ENCODE measurements at regions not wholly inside any gene's neighbourhood (a gene's known extent, or its start where the extent isn't known, plus 50 kb on each side); places are given as distances from the start of the nearest gene placed in this dataset.

DNA sequence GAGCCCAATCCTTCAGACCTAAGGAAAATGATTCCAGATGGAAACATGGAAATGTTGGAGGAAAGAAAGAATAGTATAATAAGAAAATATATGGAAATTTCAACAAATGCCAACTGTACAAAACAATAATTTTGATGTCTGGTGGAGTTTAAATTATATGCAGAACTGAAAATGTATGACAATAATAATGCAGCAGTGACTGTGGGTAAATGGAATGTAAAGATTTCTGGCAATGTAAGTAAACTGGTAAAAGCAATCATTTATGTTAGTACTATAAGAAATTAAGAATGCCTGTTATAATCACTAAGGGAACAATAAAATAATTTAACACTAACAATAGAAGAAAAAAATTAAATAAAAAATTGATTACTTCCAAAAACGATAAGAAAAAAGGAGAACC, 89.0 kb downstream of the EDN1 start:
- Histone ChIP-seq H3K9me3 (ENCODE audit: insufficient read depth, low read length) (no peaks in the 10 kb centered on the region), H2AFZ (ENCODE audit: low read depth, low read length, severe bottlenecking) (no peak overlapping the region), H3K36me3 (ENCODE audit: low read length) (no peaks in the 10 kb centered on the region), H3K9me2 (replicated peaks; ENCODE audit: insufficient read depth, low read length) (no peaks in the 10 kb centered on the region), H3F3A (ENCODE audit: insufficient read depth) (no peaks in the 10 kb centered on the region), H3K27ac (ENCODE audit: low read depth, low read length) (no peak overlapping the region), H3K27me3 (ENCODE audit: low read length) (no peaks in the 10 kb centered on the region), H3K79me2 (ENCODE audit: insufficient read depth, low read length) (no peaks in the 10 kb centered on the region), H3K4me2 (ENCODE audit: low read depth, low read length, poor library complexity, severe bottlenecking) (no peak overlapping the region), H4K20me1 (ENCODE audit: low read depth, low read length) (no peaks in the 10 kb centered on the region), H3K9ac (ENCODE audit: low read length) (no peak overlapping the region), H3K4me3 (ENCODE audit: insufficient read depth, low read length, poor library complexity, severe bottlenecking) (no peak overlapping the region)
- TF ChIP-seq, protein P1, sequence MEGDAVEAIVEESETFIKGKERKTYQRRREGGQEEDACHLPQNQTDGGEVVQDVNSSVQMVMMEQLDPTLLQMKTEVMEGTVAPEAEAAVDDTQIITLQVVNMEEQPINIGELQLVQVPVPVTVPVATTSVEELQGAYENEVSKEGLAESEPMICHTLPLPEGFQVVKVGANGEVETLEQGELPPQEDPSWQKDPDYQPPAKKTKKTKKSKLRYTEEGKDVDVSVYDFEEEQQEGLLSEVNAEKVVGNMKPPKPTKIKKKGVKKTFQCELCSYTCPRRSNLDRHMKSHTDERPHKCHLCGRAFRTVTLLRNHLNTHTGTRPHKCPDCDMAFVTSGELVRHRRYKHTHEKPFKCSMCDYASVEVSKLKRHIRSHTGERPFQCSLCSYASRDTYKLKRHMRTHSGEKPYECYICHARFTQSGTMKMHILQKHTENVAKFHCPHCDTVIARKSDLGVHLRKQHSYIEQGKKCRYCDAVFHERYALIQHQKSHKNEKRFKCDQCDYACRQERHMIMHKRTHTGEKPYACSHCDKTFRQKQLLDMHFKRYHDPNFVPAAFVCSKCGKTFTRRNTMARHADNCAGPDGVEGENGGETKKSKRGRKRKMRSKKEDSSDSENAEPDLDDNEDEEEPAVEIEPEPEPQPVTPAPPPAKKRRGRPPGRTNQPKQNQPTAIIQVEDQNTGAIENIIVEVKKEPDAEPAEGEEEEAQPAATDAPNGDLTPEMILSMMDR (IDR thresholded peaks at IDR 0.05; ENCODE audit: insufficient read depth, low read length, poor library complexity, severe bottlenecking), result no peak

DNA sequence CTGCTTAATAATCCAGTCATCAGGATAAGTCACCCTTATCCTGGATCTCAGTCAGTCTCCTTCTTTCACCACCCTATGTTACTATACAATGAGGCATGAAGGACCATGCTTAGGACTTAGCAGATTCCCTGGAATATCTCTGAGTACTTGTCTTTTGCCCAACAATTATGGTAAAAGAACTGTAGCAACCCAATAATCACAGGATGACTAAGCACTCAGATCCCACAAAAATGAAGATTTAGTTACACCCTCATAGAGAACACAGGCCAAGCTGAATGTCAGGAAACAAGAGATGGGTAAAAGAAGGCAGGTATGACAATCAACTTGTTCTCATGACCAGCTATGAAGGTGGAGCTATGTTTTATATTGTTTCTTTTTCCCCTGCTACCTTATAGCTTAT, 91.4 kb downstream of the EDN1 start:
- H3F3A ChIP-seq (ENCODE audit: insufficient read depth), result no peaks in the 10 kb centered on the region
- no peaks in the 10 kb centered on the region for H3K27me3 ChIP-seq (ENCODE audit: low read length)
- no peaks in the 10 kb centered on the region for H3K79me2 ChIP-seq (ENCODE audit: insufficient read depth, low read length)
- no peak overlapping the region for H3K4me2 ChIP-seq (ENCODE audit: low read depth, low read length, poor library complexity, severe bottlenecking)
- no peaks in the 10 kb centered on the region for H3K9me2 ChIP-seq (replicated peaks; ENCODE audit: insufficient read depth, low read length)
- H3K9ac ChIP-seq (ENCODE audit: low read length), result no peak overlapping the region
- TF ChIP-seq EZH2phosphoT487 (conservative IDR thresholded peaks at IDR 0.05; ENCODE audit: low read length), result no peak
- TF ChIP-seq, protein P1 (IDR thresholded peaks at IDR 0.05; ENCODE audit: insufficient read depth, low read length, poor library complexity, severe bottlenecking), result no peak
- H2AFZ ChIP-seq (ENCODE audit: low read depth, low read length, severe bottlenecking), result no peak overlapping the region
- H3K4me3 ChIP-seq (ENCODE audit: insufficient read depth, low read length, poor library complexity, severe bottlenecking), result no peak overlapping the region
- no peaks in the 10 kb centered on the region for H3K36me3 ChIP-seq (ENCODE audit: low read length)
- no peak overlapping the region for H3K27ac ChIP-seq (ENCODE audit: low read depth, low read length)
- H4K20me1 ChIP-seq (ENCODE audit: low read depth, low read length), result no peaks in the 10 kb centered on the region
- no peaks in the 10 kb centered on the region for H3K9me3 ChIP-seq (ENCODE audit: insufficient read depth, low read length)

DNA sequence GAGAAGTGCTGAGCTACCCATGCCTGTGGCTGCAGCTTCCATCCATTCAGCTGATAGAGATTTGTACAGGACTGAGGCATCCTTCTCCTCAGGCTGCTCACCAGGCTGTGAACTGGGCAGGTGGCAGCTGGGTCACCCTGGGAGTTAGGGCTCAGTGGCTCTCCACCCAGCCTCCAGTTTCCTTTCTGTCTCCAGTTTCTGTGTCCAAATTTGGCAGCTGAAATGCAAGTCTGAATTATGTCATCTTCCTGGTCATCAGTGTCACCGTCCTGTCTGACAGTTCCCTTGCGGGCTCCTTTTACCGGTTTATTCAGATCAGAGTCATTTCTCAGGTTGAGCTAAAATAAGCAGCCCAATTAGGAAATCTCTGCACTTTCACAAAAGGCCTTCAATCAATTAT, 93.3 kb downstream of the EDN1 start:
- Histone ChIP-seq H2AFZ (ENCODE audit: low read depth, low read length, severe bottlenecking) (no peak overlapping the region), H3K9ac (ENCODE audit: low read length) (no peak overlapping the region), H4K20me1 (ENCODE audit: low read depth, low read length) (no peaks in the 10 kb centered on the region), H3K79me2 (ENCODE audit: insufficient read depth, low read length) (no peaks in the 10 kb centered on the region), H3K36me3 (ENCODE audit: low read length) (no peaks in the 10 kb centered on the region), H3K27ac (ENCODE audit: low read depth, low read length) (no peak overlapping the region), H3F3A (ENCODE audit: insufficient read depth) (no peaks in the 10 kb centered on the region), H3K27me3 (ENCODE audit: low read length) (no peaks in the 10 kb centered on the region), H3K4me3 (ENCODE audit: insufficient read depth, low read length, poor library complexity, severe bottlenecking) (no peak overlapping the region), H3K9me3 (ENCODE audit: insufficient read depth, low read length) (no peaks in the 10 kb centered on the region), H3K9me2 (replicated peaks; ENCODE audit: insufficient read depth, low read length) (no peaks in the 10 kb centered on the region), H3K4me2 (ENCODE audit: low read depth, low read length, poor library complexity, severe bottlenecking) (no peak overlapping the region)
- no peak for TF ChIP-seq EZH2phosphoT487 (conservative IDR thresholded peaks at IDR 0.05; ENCODE audit: low read length)
- TF ChIP-seq, protein P1 (IDR thresholded peaks at IDR 0.05; ENCODE audit: insufficient read depth, low read length, poor library complexity, severe bottlenecking), result no peak
